Activated CD4-positive, alpha-beta T cell treated with anti-CD3 and anti-CD28 coated beads, Interleukin-2, amount 10 ng/mL, durations not matched to agents 24 days and 14 days (primary cell): ENCODE measurements at regions not wholly inside any gene's neighbourhood (a gene's known extent, or its start where the extent isn't known, plus 50 kb on each side); places are given as distances from the start of the nearest gene placed in this dataset.

ENCODE experiments used
- DNase-seq: peaks from one replicate; pipeline ENCODE4 v3.0.0; 2022
- H3K27ac Mint-ChIP-seq: one replicate; pipeline ENCODE4 v1.8.0; 2022; ENCODE audit warnings: mild to moderate bottlenecking, mixed read lengths
- H3K27me3 Mint-ChIP-seq: one replicate; pipeline ENCODE4 v1.8.0; 2022; ENCODE audit warnings: mixed read lengths
- H3K36me3 Mint-ChIP-seq: one replicate; pipeline ENCODE4 v1.8.0; 2022; ENCODE audit warnings: low read depth, mild to moderate bottlenecking, mixed read lengths
- H3K4me1 Mint-ChIP-seq: one replicate; pipeline ENCODE4 v1.8.0; 2021; ENCODE audit warnings: mixed read lengths
- H3K4me3 Mint-ChIP-seq: one replicate; pipeline ENCODE4 v1.8.0; 2022; ENCODE audit warnings: mild to moderate bottlenecking, moderate library complexity, mixed read lengths
- H3K9me3 Mint-ChIP-seq: one replicate; pipeline ENCODE4 v1.8.0; 2021; ENCODE audit warnings: mixed read lengths
- intact Hi-C: fragments of 100-400 bp; cut with micrococcal nuclease; formaldehyde crosslinking; loops from one replicate; pipeline ENCODE4 v1.15.1; 2023

- H3K27ac Mint-ChIP-seq: no peak overlapping the region
- DNase-seq: no peak
- intact Hi-C loops: no loop called here
- no peak overlapping the region for H3K4me3 Mint-ChIP-seq
- H3K36me3 Mint-ChIP-seq: no peaks in the 10 kb centered on the region
- peaks cover 3% of the 10 kb centered on the region for H3K27me3 Mint-ChIP-seq
- H3K4me1 Mint-ChIP-seq: no peaks in the 10 kb centered on the region
- peaks cover 8% of the 10 kb centered on the region for H3K9me3 Mint-ChIP-seq
Observed at GRCh38 chr3:168156479-168156878, 60.8 kb upstream of the GOLIM4 start.

GRCh38 chr3:168155303-168155702 is 59.6 kb upstream of the GOLIM4 start:
- no peak for DNase-seq
- intact Hi-C loops: no loop called here

DNA sequence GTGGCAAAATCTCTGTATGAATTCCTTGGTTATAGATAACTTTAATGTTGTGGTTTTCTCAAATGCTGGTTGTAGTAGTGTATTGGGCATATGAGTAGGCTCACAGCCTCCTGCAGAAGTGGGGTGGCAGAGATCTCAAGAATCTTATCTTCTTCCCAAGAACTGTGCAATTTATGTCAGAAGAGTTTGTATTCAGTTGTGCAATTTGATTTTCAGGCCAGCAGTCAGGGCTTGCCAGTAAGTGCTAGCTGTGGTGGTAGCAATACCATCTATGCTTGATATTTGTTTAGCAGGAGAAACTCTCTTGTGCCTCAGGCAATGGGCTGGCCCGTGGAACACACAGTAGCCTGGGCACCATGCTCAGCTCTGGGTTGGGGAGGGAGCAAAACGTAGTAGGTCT is 58.4 kb upstream of the GOLIM4 start:
- H3K4me3 Mint-ChIP-seq: no peak overlapping the region
- H3K36me3 Mint-ChIP-seq: no peaks in the 10 kb centered on the region
- H3K9me3 Mint-ChIP-seq: peaks cover 8% of the 10 kb centered on the region
- intact Hi-C loops: no loop called here
- H3K27ac Mint-ChIP-seq: no peak overlapping the region
- peaks cover 5% of the 10 kb centered on the region for H3K27me3 Mint-ChIP-seq
- H3K4me1 Mint-ChIP-seq: no peaks in the 10 kb centered on the region
- DNase-seq: no peak

More at GRCh38 chr3:168155303-168155702, 59.6 kb upstream of the GOLIM4 start:
- H3K4me1 Mint-ChIP-seq: no peaks in the 10 kb centered on the region
- H3K4me3 Mint-ChIP-seq: no peak overlapping the region
- no peaks in the 10 kb centered on the region for H3K36me3 Mint-ChIP-seq
- peaks cover 3% of the 10 kb centered on the region for H3K27me3 Mint-ChIP-seq
- H3K9me3 Mint-ChIP-seq: peaks cover 8% of the 10 kb centered on the region
- no peak overlapping the region for H3K27ac Mint-ChIP-seq

DNA sequence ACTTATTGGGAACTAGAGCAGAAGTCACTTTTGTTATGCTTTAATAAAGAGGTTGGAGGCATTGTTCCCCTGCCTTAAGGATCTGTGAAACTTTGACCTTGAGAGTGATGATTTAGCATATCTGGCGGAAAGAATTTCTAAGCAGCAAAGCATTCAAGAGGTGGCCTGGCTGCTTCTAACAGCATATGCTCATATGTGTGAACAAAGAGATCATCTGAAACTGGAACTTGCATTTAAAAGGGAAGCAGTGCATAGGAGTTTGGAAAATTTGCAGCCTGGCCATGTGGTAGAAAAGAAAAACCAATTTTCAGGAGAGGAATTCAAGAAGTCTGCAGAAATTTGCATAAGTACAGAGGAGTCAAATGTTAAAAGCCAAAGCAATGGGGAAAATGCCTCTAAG is 56.4 kb upstream of the GOLIM4 start:
- H3K27ac Mint-ChIP-seq: no peak overlapping the region
- no peak for DNase-seq
- H3K27me3 Mint-ChIP-seq: peaks cover 6% of the 10 kb centered on the region
- peaks cover 8% of the 10 kb centered on the region for H3K9me3 Mint-ChIP-seq
- H3K4me3 Mint-ChIP-seq: no peak overlapping the region
- H3K36me3 Mint-ChIP-seq: no peaks in the 10 kb centered on the region
- intact Hi-C loops: no loop called here
- no peaks in the 10 kb centered on the region for H3K4me1 Mint-ChIP-seq
